GM23338 (cell line): ENCODE measurements at regions not wholly inside any gene's neighbourhood (a gene's known extent, or its start where the extent isn't known, plus 50 kb on each side); places are given as distances from the start of the nearest gene placed in this dataset.

Experiments used
- ATAC-seq: fragments of 200-7000 bp; cut with Tn5 transposase; 3 replicates; pipeline ENCODE4 v1.9.1; 2020
- DNase-seq: peaks from one replicate; pipeline ENCODE4 v3.0.0-alpha.2; 2015; ENCODE audit warnings: low spot score
- H2AFZ ChIP-seq: fragments of 200-600 bp; sonication (generic); 2 replicates; pipeline ENCODE4 v1.8.0; 2016; ENCODE audit warnings: antibody characterized with exemption, mild to moderate bottlenecking, moderate library complexity
- H3F3A ChIP-seq: fragments of 200-600 bp; sonication (generic); replicated peaks from 2 replicates; pipeline ENCODE4 v1.8.0; 2017; ENCODE audit warnings: antibody characterized with exemption, mixed run types, low read depth
- H3K27ac ChIP-seq: fragments of 200-600 bp; sonication (generic); 2 replicates; pipeline ENCODE4 v1.6.1; 2016; ENCODE audit warnings: low read depth
- H3K27me3 ChIP-seq: fragments of 200-600 bp; sonication (generic); 2 replicates; pipeline ENCODE4 v1.8.0; 2016; ENCODE audit warnings: mild to moderate bottlenecking, mixed run types, moderate library complexity; ENCODE audit not compliant: insufficient read depth
- H3K36me3 ChIP-seq: fragments of 200-600 bp; sonication (generic); 2 replicates; pipeline ENCODE4 v1.8.0; 2016; ENCODE audit warnings: mild to moderate bottlenecking; ENCODE audit not compliant: insufficient read depth
- H3K4me1 ChIP-seq: fragments of 200-600 bp; sonication (generic); 2 replicates; pipeline ENCODE4 v1.8.0; 2016; ENCODE audit warnings: mild to moderate bottlenecking, moderate library complexity; ENCODE audit not compliant: insufficient read depth
- H3K4me2 ChIP-seq: fragments of 200-600 bp; sonication (generic); 2 replicates; pipeline ENCODE4 v1.7.1; 2017; ENCODE audit warnings: mixed run types
- H3K4me3 ChIP-seq: fragments of 200-600 bp; sonication (generic); 2 replicates; pipeline ENCODE4 v1.6.1; 2016; ENCODE audit warnings: mixed run types
- H3K79me2 ChIP-seq: fragments of 200-600 bp; sonication (generic); replicated peaks from 2 replicates; pipeline ENCODE4 v1.8.0; 2017; ENCODE audit warnings: mild to moderate bottlenecking; ENCODE audit not compliant: insufficient read depth
- H3K9me2 ChIP-seq: fragments of 200-600 bp; sonication (generic); 2 replicates; pipeline ENCODE4 v1.8.0; 2017; ENCODE audit not compliant: insufficient read depth
- H4K20me1 ChIP-seq: fragments of 200-600 bp; sonication (generic); replicated peaks from 2 replicates; pipeline ENCODE4 v1.8.0; 2017; ENCODE audit warnings: mild to moderate bottlenecking; ENCODE audit not compliant: insufficient read depth
- H3K27ac Mint-ChIP-seq: 2 replicates; pipeline ENCODE4 v1.8.0; 2020; ENCODE audit warnings: inconsistent platforms, mild to moderate bottlenecking, moderate library complexity, mixed read lengths
- H3K27me3 Mint-ChIP-seq: 3 replicates; pipeline ENCODE4 v1.8.0; 2022; ENCODE audit warnings: low read depth, mild to moderate bottlenecking, moderate library complexity, mixed read lengths, inconsistent platforms; ENCODE audit not compliant: insufficient read depth, poor library complexity
- H3K36me3 Mint-ChIP-seq: 3 replicates; pipeline ENCODE4 v1.8.0; 2021; ENCODE audit warnings: low read depth, mild to moderate bottlenecking, inconsistent platforms, moderate library complexity, mixed read lengths
- H3K4me1 Mint-ChIP-seq: 3 replicates; pipeline ENCODE4 v1.8.0; 2020; ENCODE audit warnings: mild to moderate bottlenecking, inconsistent platforms, mixed read lengths
- H3K4me3 Mint-ChIP-seq: 3 replicates; pipeline ENCODE4 v1.8.0; 2021; ENCODE audit warnings: moderate library complexity, mild to moderate bottlenecking, inconsistent platforms, mixed read lengths
- H3K9me3 Mint-ChIP-seq: 3 replicates; pipeline ENCODE4 v1.8.0; 2020; ENCODE audit warnings: moderate library complexity, mild to moderate bottlenecking, inconsistent platforms, mixed read lengths
- CREB1 ChIP-seq: fragments of 250-450 bp; sonication (Bioruptor Pico); IDR thresholded peaks from 2 replicates; pipeline ENCODE4 v1.5.0; 2020; ENCODE audit warnings: low read depth, mild to moderate bottlenecking, moderate library complexity
- EZH2 ChIP-seq: fragments of 200-600 bp; sonication (generic); IDR thresholded peaks from one replicate; pipeline ENCODE4 v1.8.0; 2017; ENCODE audit warnings: antibody characterized with exemption, mild to moderate bottlenecking, low read depth; ENCODE audit not compliant: unreplicated experiment
- JUNB ChIP-seq: IDR thresholded peaks from one replicate; pipeline ENCODE4 v1.6.1; 2016; ENCODE audit warnings: antibody characterized with exemption; ENCODE audit not compliant: unreplicated experiment
- NANOG ChIP-seq: IDR thresholded peaks from 2 replicates; pipeline ENCODE4 v1.6.1; 2016; ENCODE audit warnings: antibody characterized with exemption, borderline replicate concordance
- POLR2AphosphoS5 ChIP-seq: IDR thresholded peaks from 2 replicates; pipeline ENCODE4 v1.6.1; 2016; ENCODE audit warnings: antibody characterized with exemption, low read depth
- ZNF114 ChIP-seq: fragments of 250-450 bp; sonication (Bioruptor Pico); IDR thresholded peaks from 2 replicates; pipeline ENCODE4 v1.5.0; 2020; ENCODE audit warnings: mild to moderate bottlenecking, moderate library complexity
- ZNF331 ChIP-seq: fragments of 250-450 bp; sonication (Bioruptor Pico); IDR thresholded peaks from 2 replicates; pipeline ENCODE4 v1.5.0; 2020; ENCODE audit warnings: low read depth, mild to moderate bottlenecking, moderate library complexity
- TF ChIP-seq, protein P1 (sequence below): fragments of 250-450 bp; sonication (Bioruptor Pico); IDR thresholded peaks from 2 replicates; pipeline ENCODE4 v1.5.0; 2020; ENCODE audit warnings: mild to moderate bottlenecking, moderate library complexity

DNA sequence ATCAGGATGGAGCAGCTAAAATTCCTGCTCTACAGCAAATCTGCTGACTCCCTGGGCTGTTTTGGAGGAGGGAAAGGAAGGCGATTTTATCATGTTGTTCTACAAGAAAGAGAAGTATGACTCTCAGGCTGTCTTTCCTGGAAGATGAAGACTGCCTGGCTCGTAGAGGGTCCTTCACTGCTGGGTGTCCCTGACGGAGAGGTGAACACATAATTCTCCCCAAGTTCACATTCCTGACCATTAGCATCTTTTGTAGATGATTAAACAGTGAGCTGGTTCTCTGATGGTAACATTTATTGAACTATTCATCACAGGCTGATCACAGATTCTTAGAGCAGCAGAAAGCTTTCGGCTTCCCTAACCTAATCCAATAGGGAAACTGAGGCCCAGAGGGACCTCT is 212.4 kb upstream of the GLRA1 start:
- Histone ChIP-seq H3K4me2 (no peak overlapping the region), H3K4me3 (no peak overlapping the region), H3K4me1 (no peaks in the 10 kb centered on the region), H3K36me3 (no peaks in the 10 kb centered on the region), H3K9me2 (no peaks in the 10 kb centered on the region), H4K20me1 (no peaks in the 10 kb centered on the region; the same call in 1 of the 2 replicates), H3F3A (no peaks in the 10 kb centered on the region), H3K79me2 (no peaks in the 10 kb centered on the region), H2AFZ (no peak overlapping the region), H3K27ac (no peak overlapping the region), H3K27me3 (0 out of 2 replicates have a peak, but pooled peaks cover 2% of the 10 kb centered on the region)
- DNase-seq: no peak
- no peak overlapping the region for H3K4me3 Mint-ChIP-seq
- H3K9me3 Mint-ChIP-seq: 0 out of 3 replicates have a peak, but pooled peaks cover 3% of the 10 kb centered on the region
- no peaks in the 10 kb centered on the region for H3K4me1 Mint-ChIP-seq
- H3K36me3 Mint-ChIP-seq: no peaks in the 10 kb centered on the region
- TF ChIP-seq ZNF114 (no peak), NANOG (no peak), CREB1 (CRISPR knock-in tag) (no peak), POLR2AphosphoS5 (no peak), JUNB (no peak), EZH2 (no peak)
- TF ChIP-seq, protein P1, sequence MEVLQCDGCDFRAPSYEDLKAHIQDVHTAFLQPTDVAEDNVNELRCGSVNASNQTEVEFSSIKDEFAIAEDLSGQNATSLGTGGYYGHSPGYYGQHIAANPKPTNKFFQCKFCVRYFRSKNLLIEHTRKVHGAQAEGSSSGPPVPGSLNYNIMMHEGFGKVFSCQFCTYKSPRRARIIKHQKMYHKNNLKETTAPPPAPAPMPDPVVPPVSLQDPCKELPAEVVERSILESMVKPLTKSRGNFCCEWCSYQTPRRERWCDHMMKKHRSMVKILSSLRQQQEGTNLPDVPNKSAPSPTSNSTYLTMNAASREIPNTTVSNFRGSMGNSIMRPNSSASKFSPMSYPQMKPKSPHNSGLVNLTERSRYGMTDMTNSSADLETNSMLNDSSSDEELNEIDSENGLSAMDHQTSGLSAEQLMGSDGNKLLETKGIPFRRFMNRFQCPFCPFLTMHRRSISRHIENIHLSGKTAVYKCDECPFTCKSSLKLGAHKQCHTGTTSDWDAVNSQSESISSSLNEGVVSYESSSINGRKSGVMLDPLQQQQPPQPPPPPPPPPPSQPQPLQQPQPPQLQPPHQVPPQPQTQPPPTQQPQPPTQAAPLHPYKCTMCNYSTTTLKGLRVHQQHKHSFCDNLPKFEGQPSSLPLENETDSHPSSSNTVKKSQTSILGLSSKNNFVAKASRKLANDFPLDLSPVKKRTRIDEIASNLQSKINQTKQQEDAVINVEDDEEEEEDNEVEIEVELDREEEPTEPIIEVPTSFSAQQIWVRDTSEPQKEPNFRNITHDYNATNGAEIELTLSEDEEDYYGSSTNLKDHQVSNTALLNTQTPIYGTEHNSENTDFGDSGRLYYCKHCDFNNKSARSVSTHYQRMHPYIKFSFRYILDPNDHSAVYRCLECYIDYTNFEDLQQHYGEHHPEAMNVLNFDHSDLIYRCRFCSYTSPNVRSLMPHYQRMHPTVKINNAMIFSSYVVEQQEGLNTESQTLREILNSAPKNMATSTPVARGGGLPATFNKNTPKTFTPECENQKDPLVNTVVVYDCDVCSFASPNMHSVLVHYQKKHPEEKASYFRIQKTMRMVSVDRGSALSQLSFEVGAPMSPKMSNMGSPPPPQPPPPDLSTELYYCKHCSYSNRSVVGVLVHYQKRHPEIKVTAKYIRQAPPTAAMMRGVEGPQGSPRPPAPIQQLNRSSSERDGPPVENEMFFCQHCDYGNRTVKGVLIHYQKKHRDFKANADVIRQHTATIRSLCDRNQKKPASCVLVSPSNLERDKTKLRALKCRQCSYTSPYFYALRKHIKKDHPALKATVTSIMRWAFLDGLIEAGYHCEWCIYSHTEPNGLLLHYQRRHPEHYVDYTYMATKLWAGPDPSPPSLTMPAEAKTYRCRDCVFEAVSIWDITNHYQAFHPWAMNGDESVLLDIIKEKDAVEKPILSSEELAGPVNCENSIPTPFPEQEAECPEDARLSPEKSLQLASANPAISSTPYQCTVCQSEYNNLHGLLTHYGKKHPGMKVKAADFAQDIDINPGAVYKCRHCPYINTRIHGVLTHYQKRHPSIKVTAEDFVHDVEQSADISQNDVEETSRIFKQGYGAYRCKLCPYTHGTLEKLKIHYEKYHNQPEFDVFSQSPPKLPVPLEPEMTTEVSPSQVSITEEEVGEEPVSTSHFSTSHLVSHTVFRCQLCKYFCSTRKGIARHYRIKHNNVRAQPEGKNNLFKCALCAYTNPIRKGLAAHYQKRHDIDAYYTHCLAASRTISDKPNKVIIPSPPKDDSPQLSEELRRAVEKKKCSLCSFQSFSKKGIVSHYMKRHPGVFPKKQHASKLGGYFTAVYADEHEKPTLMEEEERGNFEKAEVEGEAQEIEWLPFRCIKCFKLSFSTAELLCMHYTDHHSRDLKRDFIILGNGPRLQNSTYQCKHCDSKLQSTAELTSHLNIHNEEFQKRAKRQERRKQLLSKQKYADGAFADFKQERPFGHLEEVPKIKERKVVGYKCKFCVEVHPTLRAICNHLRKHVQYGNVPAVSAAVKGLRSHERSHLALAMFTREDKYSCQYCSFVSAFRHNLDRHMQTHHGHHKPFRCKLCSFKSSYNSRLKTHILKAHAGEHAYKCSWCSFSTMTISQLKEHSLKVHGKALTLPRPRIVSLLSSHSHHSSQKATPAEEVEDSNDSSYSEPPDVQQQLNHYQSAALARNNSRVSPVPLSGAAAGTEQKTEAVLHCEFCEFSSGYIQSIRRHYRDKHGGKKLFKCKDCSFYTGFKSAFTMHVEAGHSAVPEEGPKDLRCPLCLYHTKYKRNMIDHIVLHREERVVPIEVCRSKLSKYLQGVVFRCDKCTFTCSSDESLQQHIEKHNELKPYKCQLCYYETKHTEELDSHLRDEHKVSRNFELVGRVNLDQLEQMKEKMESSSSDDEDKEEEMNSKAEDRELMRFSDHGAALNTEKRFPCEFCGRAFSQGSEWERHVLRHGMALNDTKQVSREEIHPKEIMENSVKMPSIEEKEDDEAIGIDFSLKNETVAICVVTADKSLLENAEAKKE (CRISPR knock-in tag): no peak
- H3K27ac Mint-ChIP-seq: no peak overlapping the region
- ATAC-seq: no peak
- H3K27me3 Mint-ChIP-seq: peaks cover 2% of the 10 kb centered on the region

DNA sequence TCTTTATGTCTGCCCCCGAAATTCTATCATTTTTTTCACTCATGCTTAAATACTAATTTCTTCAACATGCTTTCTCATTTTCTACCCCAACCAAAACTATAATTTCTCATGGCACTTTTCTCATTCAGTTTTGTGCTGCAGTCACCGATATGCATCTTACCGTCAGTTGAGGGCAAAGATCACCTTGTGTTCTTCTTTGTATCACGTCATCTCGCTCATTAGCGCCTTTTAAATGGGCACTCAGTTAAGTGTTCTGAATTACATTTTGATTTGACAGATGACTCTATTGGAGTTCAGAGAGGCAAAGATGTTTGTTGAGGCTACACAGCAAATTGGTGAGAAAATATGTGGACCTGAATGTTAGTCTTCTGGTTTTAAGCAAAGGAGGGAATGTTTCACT is 211.7 kb upstream of the GLRA1 start:
- no peak overlapping the region for H3K27ac ChIP-seq
- no peaks in the 10 kb centered on the region for H3K9me2 ChIP-seq
- no peaks in the 10 kb centered on the region for H3K36me3 ChIP-seq
- no peaks in the 10 kb centered on the region for H3K79me2 ChIP-seq
- H3K4me2 ChIP-seq: no peak overlapping the region
- H4K20me1 ChIP-seq: no peaks in the 10 kb centered on the region; the same call in 1 of the 2 replicates
- no peaks in the 10 kb centered on the region for H3K4me1 Mint-ChIP-seq
- no peaks in the 10 kb centered on the region for H3F3A ChIP-seq
- DNase-seq (no peak), ATAC-seq (no peak)
- H3K9me3 Mint-ChIP-seq: 0 out of 3 replicates have a peak, but pooled peaks cover 3% of the 10 kb centered on the region
- H3K4me3 ChIP-seq: no peak overlapping the region
- 0 out of 2 replicates have a peak, but pooled peaks cover 2% of the 10 kb centered on the region for H3K27me3 ChIP-seq
- H3K27ac Mint-ChIP-seq: no peak overlapping the region
- H2AFZ ChIP-seq: no peak overlapping the region
- peaks cover 2% of the 10 kb centered on the region for H3K27me3 Mint-ChIP-seq
- H3K4me3 Mint-ChIP-seq: no peak overlapping the region
- H3K4me1 ChIP-seq: no peaks in the 10 kb centered on the region
- no peaks in the 10 kb centered on the region for H3K36me3 Mint-ChIP-seq
- no peak for TF ChIP-seq ZNF331 (CRISPR knock-in tag)
- TF ChIP-seq, protein P1 (CRISPR knock-in tag): no peak
- TF ChIP-seq ZNF114: no peak
- no peak for TF ChIP-seq NANOG
